ENCODE measurements at regions not wholly inside any gene's neighbourhood (a gene's known extent, or its start where the extent isn't known, plus 50 kb on each side); places are given as distances from the start of the nearest gene placed in this dataset.

DNA sequence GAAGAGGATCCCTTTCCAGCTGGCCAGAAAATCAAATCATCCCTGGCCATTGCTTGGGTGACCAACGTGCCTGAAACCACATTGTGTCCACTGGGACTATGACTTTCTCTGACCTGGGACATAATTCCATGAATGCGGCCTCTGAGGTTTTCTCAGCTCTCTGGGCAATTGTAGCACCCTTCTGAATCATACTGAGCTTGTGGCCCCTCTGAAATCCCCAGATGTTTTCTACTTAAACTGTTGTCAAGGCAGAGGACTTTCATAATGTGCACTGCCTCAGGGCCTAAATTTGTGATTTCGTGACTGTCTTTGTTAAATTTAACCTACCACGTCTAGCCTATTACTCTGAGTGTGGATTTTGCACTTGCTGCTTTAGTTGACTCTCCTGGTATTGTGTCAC is 321.1 kb upstream of the PLET1 start:
- Histone ChIP-seq H3K4me2 (ENCODE audit: low read length) (no peak overlapping the region), H3K4ac (ENCODE audit: low read depth, low read length) (no peak overlapping the region), H3K4me1 (ENCODE audit: control insufficient read depth, low read depth, low read length) (no peaks in the 10 kb centered on the region), H2AK5ac (ENCODE audit: low read length) (no peak overlapping the region), H3K79me2 (ENCODE audit: control insufficient read depth, insufficient read depth, low read length) (no peaks in the 10 kb centered on the region), H4K8ac (ENCODE audit: low read depth, low read length) (no peak overlapping the region), H3K9ac (ENCODE audit: low read length) (no peak overlapping the region), H3K27ac (ENCODE audit: low read depth, low read length) (no peak overlapping the region), H3K36me3 (ENCODE audit: control insufficient read depth, insufficient read depth, low read length) (no peaks in the 10 kb centered on the region), H3K4me3 (ENCODE audit: low read length) (no peak overlapping the region), H3K18ac (ENCODE audit: low read length) (no peak overlapping the region), H3K23ac (ENCODE audit: low read length) (no peak overlapping the region), H2BK5ac (ENCODE audit: low read length) (no peak overlapping the region), H4K5ac (ENCODE audit: low read length) (no peak overlapping the region), H3K79me1 (ENCODE audit: low read length) (no peaks in the 10 kb centered on the region), H3K56ac (ENCODE audit: low read length) (no peak overlapping the region), H2BK15ac (replicated peaks; ENCODE audit: low read depth) (no peak overlapping the region), H2BK120ac (ENCODE audit: low read depth, low read length) (no peak overlapping the region), H3K27me3 (ENCODE audit: insufficient read depth, low read length, poor library complexity) (no peaks in the 10 kb centered on the region)
- DNase-seq, result no peak
- no CpG with 5 or more reads among the region's 4 CpGs for WGBS (ENCODE audit: extremely low coverage, insufficient coverage, low lambda C conversion rate)

GRCh38 chr11:112582366-112582765 is 321.7 kb upstream of the PLET1 start:
- H3K36me3 ChIP-seq (ENCODE audit: control insufficient read depth, insufficient read depth, low read length), result no peaks in the 10 kb centered on the region
- H3K4me2 ChIP-seq (ENCODE audit: low read length), result no peak overlapping the region
- H3K23ac ChIP-seq (ENCODE audit: low read length), result no peak overlapping the region
- H2BK5ac ChIP-seq (ENCODE audit: low read length), result no peak overlapping the region
- no peak overlapping the region for H4K8ac ChIP-seq (ENCODE audit: low read depth, low read length)
- no peaks in the 10 kb centered on the region for H3K4me1 ChIP-seq (ENCODE audit: control insufficient read depth, low read depth, low read length)
- no peak overlapping the region for H3K27ac ChIP-seq (ENCODE audit: low read depth, low read length)
- no peaks in the 10 kb centered on the region for H3K79me2 ChIP-seq (ENCODE audit: control insufficient read depth, insufficient read depth, low read length)
- H3K56ac ChIP-seq (ENCODE audit: low read length), result no peak overlapping the region
- H4K5ac ChIP-seq (ENCODE audit: low read length), result no peak overlapping the region
- H3K4me3 ChIP-seq (ENCODE audit: low read length), result no peak overlapping the region
- no peak for DNase-seq
- H2BK120ac ChIP-seq (ENCODE audit: low read depth, low read length), result no peak overlapping the region
- no peaks in the 10 kb centered on the region for H3K79me1 ChIP-seq (ENCODE audit: low read length)
- no peak overlapping the region for H2AK5ac ChIP-seq (ENCODE audit: low read length)
- H3K4ac ChIP-seq (ENCODE audit: low read depth, low read length), result no peak overlapping the region
- no peak overlapping the region for H3K9ac ChIP-seq (ENCODE audit: low read length)
- H3K27me3 ChIP-seq (ENCODE audit: insufficient read depth, low read length, poor library complexity), result no peaks in the 10 kb centered on the region
- H3K18ac ChIP-seq (ENCODE audit: low read length), result no peak overlapping the region
- H2BK15ac ChIP-seq (replicated peaks; ENCODE audit: low read depth), result no peak overlapping the region

GRCh38 chr11:112583261-112583893 is 322.7 kb upstream of the PLET1 start:
- Histone ChIP-seq H3K27me3 (ENCODE audit: insufficient read depth, low read length, poor library complexity) (no peaks in the 10 kb centered on the region), H4K8ac (ENCODE audit: low read depth, low read length) (no peak overlapping the region), H3K27ac (ENCODE audit: low read depth, low read length) (no peak overlapping the region), H3K4ac (ENCODE audit: low read depth, low read length) (no peak overlapping the region), H4K5ac (ENCODE audit: low read length) (no peak overlapping the region), H3K9ac (ENCODE audit: low read length) (no peak overlapping the region), H3K36me3 (ENCODE audit: control insufficient read depth, insufficient read depth, low read length) (no peaks in the 10 kb centered on the region), H3K79me1 (ENCODE audit: low read length) (no peaks in the 10 kb centered on the region), H3K79me2 (ENCODE audit: control insufficient read depth, insufficient read depth, low read length) (no peaks in the 10 kb centered on the region), H3K56ac (ENCODE audit: low read length) (no peak overlapping the region), H3K23ac (ENCODE audit: low read length) (no peak overlapping the region), H3K4me2 (ENCODE audit: low read length) (no peak overlapping the region), H3K18ac (ENCODE audit: low read length) (no peak overlapping the region), H2AK5ac (ENCODE audit: low read length) (no peak overlapping the region), H2BK15ac (replicated peaks; ENCODE audit: low read depth) (no peak overlapping the region), H3K4me1 (ENCODE audit: control insufficient read depth, low read depth, low read length) (no peaks in the 10 kb centered on the region), H2BK120ac (ENCODE audit: low read depth, low read length) (no peak overlapping the region), H3K4me3 (ENCODE audit: low read length) (no peak overlapping the region), H2BK5ac (ENCODE audit: low read length) (no peak overlapping the region)
- DNase-seq, result no peak
- no CpG with 5 or more reads among the region's 8 CpGs for WGBS (ENCODE audit: extremely low coverage, insufficient coverage, low lambda C conversion rate)

DNA sequence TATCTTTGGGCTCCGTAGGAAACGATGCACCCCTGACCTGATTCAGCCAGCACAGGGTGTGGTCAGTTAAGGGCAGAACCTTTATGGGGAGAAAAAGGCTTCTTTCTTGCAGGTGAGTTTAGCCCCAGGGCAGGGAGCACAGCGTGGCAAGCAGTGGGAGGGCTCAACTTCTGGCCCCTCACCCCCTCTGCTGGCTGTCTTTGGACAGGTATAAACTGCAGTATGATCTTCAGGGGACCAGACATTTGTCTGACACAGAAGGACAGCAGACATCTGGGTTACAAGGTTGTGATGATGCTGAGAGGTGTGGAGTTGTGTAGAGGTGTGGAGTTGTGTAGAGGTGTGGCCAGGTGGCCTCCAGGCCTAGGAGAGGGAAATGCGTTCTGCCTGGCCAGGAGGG is 324.0 kb upstream of the PLET1 start:
- H4K5ac ChIP-seq (ENCODE audit: low read length), result no peak overlapping the region
- H3K79me2 ChIP-seq (ENCODE audit: control insufficient read depth, insufficient read depth, low read length), result no peaks in the 10 kb centered on the region
- H3K27me3 ChIP-seq (ENCODE audit: insufficient read depth, low read length, poor library complexity), result no peaks in the 10 kb centered on the region
- H4K8ac ChIP-seq (ENCODE audit: low read depth, low read length), result no peak overlapping the region
- no peak overlapping the region for H3K4ac ChIP-seq (ENCODE audit: low read depth, low read length)
- no peak overlapping the region for H3K56ac ChIP-seq (ENCODE audit: low read length)
- H3K18ac ChIP-seq (ENCODE audit: low read length), result no peak overlapping the region
- H3K4me2 ChIP-seq (ENCODE audit: low read length), result no peak overlapping the region
- H2BK120ac ChIP-seq (ENCODE audit: low read depth, low read length), result no peak overlapping the region
- H2BK15ac ChIP-seq (replicated peaks; ENCODE audit: low read depth), result no peak overlapping the region
- H3K4me3 ChIP-seq (ENCODE audit: low read length), result no peak overlapping the region
- H3K9ac ChIP-seq (ENCODE audit: low read length), result no peak overlapping the region
- no peak overlapping the region for H3K23ac ChIP-seq (ENCODE audit: low read length)
- H2AK5ac ChIP-seq (ENCODE audit: low read length), result no peak overlapping the region
- H2BK5ac ChIP-seq (ENCODE audit: low read length), result no peak overlapping the region
- H3K36me3 ChIP-seq (ENCODE audit: control insufficient read depth, insufficient read depth, low read length), result no peaks in the 10 kb centered on the region
- no peaks in the 10 kb centered on the region for H3K79me1 ChIP-seq (ENCODE audit: low read length)
- no peaks in the 10 kb centered on the region for H3K4me1 ChIP-seq (ENCODE audit: control insufficient read depth, low read depth, low read length)
- peak; percentile 56 for DNase-seq
- H3K27ac ChIP-seq (ENCODE audit: low read depth, low read length), result no peak overlapping the region
- no CpG with 5 or more reads among the region's 4 CpGs for WGBS (ENCODE audit: extremely low coverage, insufficient coverage, low lambda C conversion rate)

DNA sequence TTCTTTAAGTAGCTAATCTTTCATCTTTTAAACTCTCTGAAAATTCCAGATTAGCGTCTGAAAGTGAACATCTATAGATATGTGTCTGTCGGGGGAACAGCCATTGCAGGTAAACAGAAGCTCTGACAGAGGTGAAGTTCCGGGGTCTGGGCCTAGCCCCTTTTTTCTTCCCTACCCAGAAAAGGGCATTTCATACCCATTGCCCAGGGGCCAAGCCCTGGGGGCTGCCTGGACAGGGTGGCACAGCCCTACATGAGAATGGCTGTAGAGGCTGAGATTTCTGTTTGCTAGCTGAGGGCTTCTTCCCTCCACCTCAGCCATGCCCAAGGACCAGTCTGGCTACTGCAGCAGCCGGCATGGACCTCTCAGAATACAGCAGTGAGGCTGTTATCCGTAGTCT is 327.0 kb upstream of the PLET1 start:
- no peaks in the 10 kb centered on the region for H3K79me2 ChIP-seq (ENCODE audit: control insufficient read depth, insufficient read depth, low read length)
- no peaks in the 10 kb centered on the region for H3K36me3 ChIP-seq (ENCODE audit: control insufficient read depth, insufficient read depth, low read length)
- H3K56ac ChIP-seq (ENCODE audit: low read length), result peak overlapping the region; percentile 30
- no peak overlapping the region for H3K27ac ChIP-seq (ENCODE audit: low read depth, low read length)
- H2BK5ac ChIP-seq (ENCODE audit: low read length), result no peak overlapping the region
- DNase-seq, result no peak
- H3K18ac ChIP-seq (ENCODE audit: low read length), result no peak overlapping the region
- H3K4me1 ChIP-seq (ENCODE audit: control insufficient read depth, low read depth, low read length), result no peaks in the 10 kb centered on the region
- no peak overlapping the region for H3K4ac ChIP-seq (ENCODE audit: low read depth, low read length)
- H3K4me2 ChIP-seq (ENCODE audit: low read length), result no peak overlapping the region
- H3K23ac ChIP-seq (ENCODE audit: low read length), result no peak overlapping the region
- H4K8ac ChIP-seq (ENCODE audit: low read depth, low read length), result no peak overlapping the region
- H2AK5ac ChIP-seq (ENCODE audit: low read length), result no peak overlapping the region
- no peak overlapping the region for H2BK120ac ChIP-seq (ENCODE audit: low read depth, low read length)
- H3K9ac ChIP-seq (ENCODE audit: low read length), result no peak overlapping the region
- H3K4me3 ChIP-seq (ENCODE audit: low read length), result no peak overlapping the region
- no CpG with 5 or more reads among the region's 5 CpGs for WGBS (ENCODE audit: extremely low coverage, insufficient coverage, low lambda C conversion rate)
- H3K79me1 ChIP-seq (ENCODE audit: low read length), result no peaks in the 10 kb centered on the region
- H2BK15ac ChIP-seq (replicated peaks; ENCODE audit: low read depth), result no peak overlapping the region
- H3K27me3 ChIP-seq (ENCODE audit: insufficient read depth, low read length, poor library complexity), result no peaks in the 10 kb centered on the region
- no peak overlapping the region for H4K5ac ChIP-seq (ENCODE audit: low read length)

- no peaks in the 10 kb centered on the region for H3K79me1 ChIP-seq (ENCODE audit: low read length)
- no peak overlapping the region for H2BK15ac ChIP-seq (replicated peaks; ENCODE audit: low read depth)
- no peak overlapping the region for H3K23ac ChIP-seq (ENCODE audit: low read length)
- no peak overlapping the region for H2AK5ac ChIP-seq (ENCODE audit: low read length)
- no peak overlapping the region for H3K9ac ChIP-seq (ENCODE audit: low read length)
- no peak overlapping the region for H4K5ac ChIP-seq (ENCODE audit: low read length)
- H4K8ac ChIP-seq (ENCODE audit: low read depth, low read length), result no peak overlapping the region
- no peak overlapping the region for H2BK120ac ChIP-seq (ENCODE audit: low read depth, low read length)
- H3K4me3 ChIP-seq (ENCODE audit: low read length), result no peak overlapping the region
- H3K4ac ChIP-seq (ENCODE audit: low read depth, low read length), result no peak overlapping the region
- H3K27ac ChIP-seq (ENCODE audit: low read depth, low read length), result no peak overlapping the region
- H3K18ac ChIP-seq (ENCODE audit: low read length), result no peak overlapping the region
- WGBS (ENCODE audit: extremely low coverage, insufficient coverage, low lambda C conversion rate), result no CpG with 5 or more reads among the region's 5 CpGs
- H3K56ac ChIP-seq (ENCODE audit: low read length), result no peak overlapping the region
- DNase-seq, result peak; percentile 90
- H3K4me2 ChIP-seq (ENCODE audit: low read length), result no peak overlapping the region
- H3K79me2 ChIP-seq (ENCODE audit: control insufficient read depth, insufficient read depth, low read length), result no peaks in the 10 kb centered on the region
- no peaks in the 10 kb centered on the region for H3K4me1 ChIP-seq (ENCODE audit: control insufficient read depth, low read depth, low read length)
- no peaks in the 10 kb centered on the region for H3K36me3 ChIP-seq (ENCODE audit: control insufficient read depth, insufficient read depth, low read length)
- H2BK5ac ChIP-seq (ENCODE audit: low read length), result no peak overlapping the region
- H3K27me3 ChIP-seq (ENCODE audit: insufficient read depth, low read length, poor library complexity), result no peaks in the 10 kb centered on the region
These were observed 327.6 kb upstream of the PLET1 start for GRCh38 chr11:112588252-112588694.

All from mesendoderm (in vitro differentiated cells).